ENCODE measurements at regions not wholly inside any gene's neighbourhood (a gene's known extent, or its start where the extent isn't known, plus 50 kb on each side); places are given as distances from the start of the nearest gene placed in this dataset.
"Not testable (repeated sequence)": the region's sequence is repeated elsewhere in the genome, so short reads cannot be mapped to it uniquely, and the experiment has no call there.

GRCh38 chr5:92543201-92543600, 1037.8 kb downstream of the NR2F1-AS1 start:
- H3K4me2 ChIP-seq (ENCODE audit: extremely low read depth, insufficient read depth, low read length), result no peak overlapping the region
- peak; percentile 38 to 58 for DNase-seq (ENCODE audit: low read depth in 2 of 2)
- H3K36me3 ChIP-seq (ENCODE audit: control insufficient read depth, insufficient read depth, low read length), result no peaks in the 10 kb centered on the region
- no peaks in the 10 kb centered on the region for H3K79me2 ChIP-seq (ENCODE audit: control insufficient read depth, insufficient read depth, low read length)
- no peak overlapping the region for H3K27ac ChIP-seq (ENCODE audit: insufficient read depth, low read length)
- H4K20me1 ChIP-seq (ENCODE audit: control insufficient read depth, extremely low read depth, insufficient read depth, low read length), result no peaks in the 10 kb centered on the region
- H3K4me3 ChIP-seq (replicated peaks in 1 of 4; ENCODE audit: control extremely low read depth in 1 of 4, insufficient read depth in 1 of 4, low read depth in 3 of 4, low read length in 4 of 4), result no peak overlapping the region
- no peak for TF ChIP-seq EZH2 (IDR thresholded peaks at IDR 0.05; ENCODE audit: low read length, missing control alignments)
- TF ChIP-seq CTCF (conservative IDR thresholded peaks at IDR 0.05 in 1 of 2, IDR thresholded peaks at IDR 0.05 in 1 of 2; ENCODE audit: low read depth in 1 of 2, low read length in 2 of 2), result no peak
- no peaks in the 10 kb centered on the region for H3K27me3 ChIP-seq (ENCODE audit: control insufficient read depth, insufficient read depth, low read length)
- no peak overlapping the region for H3K9ac ChIP-seq (ENCODE audit: insufficient read depth, low read length)
- no peaks in the 10 kb centered on the region for H3K4me1 ChIP-seq (ENCODE audit: control insufficient read depth, extremely low read depth, insufficient read depth, low read length)
- no peaks in the 10 kb centered on the region for H3K9me3 ChIP-seq (ENCODE audit: control insufficient read depth, insufficient read depth, low read depth, low read length)
- no peak overlapping the region for H2AFZ ChIP-seq (ENCODE audit: low read length)

GRCh38 chr5:92542017-92542416, 1039.0 kb downstream of the NR2F1-AS1 start:
- H4K20me1 ChIP-seq (ENCODE audit: control insufficient read depth, extremely low read depth, insufficient read depth, low read length); H3K4me2 ChIP-seq (ENCODE audit: extremely low read depth, insufficient read depth, low read length); H3K79me2 ChIP-seq (ENCODE audit: control insufficient read depth, insufficient read depth, low read length); H3K27ac ChIP-seq (ENCODE audit: insufficient read depth, low read length); H3K27me3 ChIP-seq (ENCODE audit: control insufficient read depth, insufficient read depth, low read length); H3K4me1 ChIP-seq (ENCODE audit: control insufficient read depth, extremely low read depth, insufficient read depth, low read length); H3K9ac ChIP-seq (ENCODE audit: insufficient read depth, low read length); H3K9me3 ChIP-seq (ENCODE audit: control insufficient read depth, insufficient read depth, low read depth, low read length); H2AFZ ChIP-seq (ENCODE audit: low read length); H3K36me3 ChIP-seq (ENCODE audit: control insufficient read depth, insufficient read depth, low read length); H3K4me3 ChIP-seq (replicated peaks in 1 of 4; ENCODE audit: control extremely low read depth in 1 of 4, insufficient read depth in 1 of 4, low read depth in 3 of 4, low read length in 4 of 4); DNase-seq (ENCODE audit: low read depth in 2 of 2): not testable (repeated sequence)

- no peak overlapping the region for H3K27ac ChIP-seq (ENCODE audit: insufficient read depth, low read length)
Observed at GRCh38 chr5:92527311-92528078, 1053.5 kb downstream of the NR2F1-AS1 start.

More at GRCh38 chr5:92527311-92528078, 1053.5 kb downstream of the NR2F1-AS1 start:
- peak; percentile 36 to 49 for DNase-seq (ENCODE audit: low read depth in 2 of 2)
- no peaks in the 10 kb centered on the region for H3K9me3 ChIP-seq (ENCODE audit: control insufficient read depth, insufficient read depth, low read depth, low read length)
- H3K4me1 ChIP-seq (ENCODE audit: control insufficient read depth, extremely low read depth, insufficient read depth, low read length), result no peaks in the 10 kb centered on the region
- no peak overlapping the region for H3K9ac ChIP-seq (ENCODE audit: insufficient read depth, low read length)
- H3K4me3 ChIP-seq (replicated peaks in 1 of 4; ENCODE audit: control extremely low read depth in 1 of 4, insufficient read depth in 1 of 4, low read depth in 3 of 4, low read length in 4 of 4), result no peak overlapping the region
- H3K27me3 ChIP-seq (ENCODE audit: control insufficient read depth, insufficient read depth, low read length), result no peaks in the 10 kb centered on the region
- TF ChIP-seq CTCF (conservative IDR thresholded peaks at IDR 0.05 in 1 of 2, IDR thresholded peaks at IDR 0.05 in 1 of 2; ENCODE audit: low read depth in 1 of 2, low read length in 2 of 2) (no peak), EZH2 (IDR thresholded peaks at IDR 0.05; ENCODE audit: low read length, missing control alignments) (no peak)
- H3K36me3 ChIP-seq (ENCODE audit: control insufficient read depth, insufficient read depth, low read length), result no peaks in the 10 kb centered on the region
- peak overlapping the region; percentile 60 for H3K4me2 ChIP-seq (ENCODE audit: extremely low read depth, insufficient read depth, low read length)
- H3K79me2 ChIP-seq (ENCODE audit: control insufficient read depth, insufficient read depth, low read length), result no peaks in the 10 kb centered on the region
- H2AFZ ChIP-seq (ENCODE audit: low read length), result peak overlapping the region; percentile 4
- H4K20me1 ChIP-seq (ENCODE audit: control insufficient read depth, extremely low read depth, insufficient read depth, low read length), result no peaks in the 10 kb centered on the region

Measured in fibroblast of lung (primary cell).